ENCODE measurements at regions not wholly inside any gene's neighbourhood (a gene's known extent, or its start where the extent isn't known, plus 50 kb on each side); places are given as distances from the start of the nearest gene placed in this dataset.
A peak's percentile ranks its signal among the peaks of the same experiment; 100 is the strongest.

DNA sequence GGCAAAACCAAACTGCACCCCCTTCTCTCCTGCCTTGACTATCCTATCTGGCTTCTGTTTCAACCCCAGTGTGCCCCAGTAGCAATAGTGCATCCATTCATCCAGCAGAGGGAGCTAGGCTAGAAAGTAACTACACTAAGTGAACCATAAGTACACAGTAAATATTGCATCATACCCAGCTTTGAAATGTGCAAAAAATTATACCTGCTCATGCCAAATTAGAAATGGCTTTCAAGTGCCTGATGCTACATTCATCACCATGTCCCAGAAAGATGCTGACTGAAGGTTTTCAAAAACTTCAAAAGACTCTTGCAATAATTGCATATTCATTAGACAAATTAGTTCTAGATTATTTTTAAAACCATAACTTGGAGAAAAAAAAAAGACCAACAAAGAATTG lies 153.5 kb downstream of the PRELID2 start:
- H3K4me3 ChIP-seq (ENCODE audit: low read length), result no peak overlapping the region
- no peaks in the 10 kb centered on the region for H3K9me3 ChIP-seq (ENCODE audit: control insufficient read depth, low read depth, low read length)
- no peaks in the 10 kb centered on the region for H3K36me3 ChIP-seq (ENCODE audit: control insufficient read depth, insufficient read depth, low read length)
- DNase-seq, result peak; percentile 63 to 66
- no peaks in the 10 kb centered on the region for H3K27me3 ChIP-seq (ENCODE audit: control insufficient read depth, insufficient read depth, low read length)
- no peak overlapping the region for H3K27ac ChIP-seq (ENCODE audit: low read length)
- peaks cover 13% of the 10 kb centered on the region for H3K4me1 ChIP-seq (ENCODE audit: control insufficient read depth, insufficient read depth, low read length)

DNA sequence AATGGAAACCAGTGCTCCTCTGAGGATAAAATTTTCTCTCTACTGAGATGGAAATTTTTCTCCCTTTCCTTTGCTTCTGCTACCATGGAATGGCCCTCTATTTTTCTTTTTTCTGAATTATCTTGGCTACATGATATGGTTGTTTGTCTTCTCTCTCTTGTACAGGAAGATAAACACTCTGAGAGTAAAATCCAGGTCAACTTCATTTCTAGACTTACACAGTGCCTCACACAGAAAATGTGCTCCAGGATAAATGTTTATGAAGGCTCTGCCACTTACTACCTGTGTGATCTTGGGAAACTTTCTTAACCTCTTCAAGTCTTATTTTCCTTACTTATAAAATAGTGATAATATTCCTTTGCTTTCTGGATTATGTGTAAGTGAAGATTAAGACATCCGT lies 153.9 kb downstream of the PRELID2 start:
- H3K4me3 ChIP-seq (ENCODE audit: low read length), result no peak overlapping the region
- H3K27me3 ChIP-seq (ENCODE audit: control insufficient read depth, insufficient read depth, low read length), result no peaks in the 10 kb centered on the region
- H3K27ac ChIP-seq (ENCODE audit: low read length), result no peak overlapping the region
- H3K4me1 ChIP-seq (ENCODE audit: control insufficient read depth, insufficient read depth, low read length), result peaks cover 13% of the 10 kb centered on the region
- H3K9me3 ChIP-seq (ENCODE audit: control insufficient read depth, low read depth, low read length), result no peaks in the 10 kb centered on the region
- no peaks in the 10 kb centered on the region for H3K36me3 ChIP-seq (ENCODE audit: control insufficient read depth, insufficient read depth, low read length)
- WGBS (ENCODE audit: insufficient coverage, low lambda C conversion rate), result no CpG with 5 or more reads among the region's 1 CpG
- no peak for DNase-seq

DNA sequence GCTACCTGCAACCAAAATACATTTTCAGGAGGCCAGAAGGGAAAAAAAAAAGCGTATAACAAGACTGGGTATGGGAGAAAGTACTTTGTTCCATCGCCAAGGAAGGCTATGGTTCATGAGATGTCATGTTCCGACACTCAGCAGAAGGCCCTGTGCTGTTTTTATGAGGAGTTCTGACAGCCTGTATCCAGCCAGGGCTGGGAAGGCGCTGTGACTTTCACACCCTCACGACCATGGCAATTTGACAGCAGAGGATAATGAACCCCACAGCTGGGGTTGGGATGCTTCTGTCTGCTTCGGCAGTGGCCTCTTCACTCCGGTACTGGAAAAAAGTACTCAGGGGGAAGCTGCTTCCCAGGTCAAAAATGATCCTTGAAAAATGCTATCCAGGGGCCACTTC lies 154.4 kb downstream of the PRELID2 start:
- DNase-seq, result no peak
- H3K36me3 ChIP-seq (ENCODE audit: control insufficient read depth, insufficient read depth, low read length), result no peaks in the 10 kb centered on the region

DNA sequence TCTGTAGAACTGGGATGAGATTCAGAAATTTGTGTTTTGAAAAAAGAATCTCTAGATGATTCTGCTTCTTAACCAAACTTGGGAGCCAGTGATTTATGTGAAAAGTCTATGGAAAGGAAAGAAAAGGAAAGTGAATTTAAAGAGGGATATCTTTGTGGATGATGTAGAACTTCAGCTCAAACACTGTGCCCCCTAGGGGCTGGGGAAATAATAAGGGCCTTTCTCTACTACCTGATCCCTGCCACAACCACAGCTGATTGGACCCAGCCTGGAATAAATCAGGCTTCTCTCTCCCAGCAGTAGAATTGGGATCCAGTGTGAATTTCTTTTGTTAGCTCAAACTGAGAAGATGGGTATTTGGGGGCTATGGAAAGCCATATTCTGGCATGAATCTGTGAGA lies 155.0 kb downstream of the PRELID2 start:
- Histone ChIP-seq H3K27me3 (ENCODE audit: control insufficient read depth, insufficient read depth, low read length) (no peaks in the 10 kb centered on the region), H3K4me3 (ENCODE audit: low read length) (no peak overlapping the region), H3K9me3 (ENCODE audit: control insufficient read depth, low read depth, low read length) (no peaks in the 10 kb centered on the region), H3K4me1 (ENCODE audit: control insufficient read depth, insufficient read depth, low read length) (peaks cover 13% of the 10 kb centered on the region), H3K27ac (ENCODE audit: low read length) (no peak overlapping the region), H3K36me3 (ENCODE audit: control insufficient read depth, insufficient read depth, low read length) (no peaks in the 10 kb centered on the region)
- no peak for DNase-seq

More for the DNA sequence above, 154.4 kb downstream of the PRELID2 start:
- Histone ChIP-seq H3K4me1 (ENCODE audit: control insufficient read depth, insufficient read depth, low read length) (peaks cover 13% of the 10 kb centered on the region), H3K27ac (ENCODE audit: low read length) (no peak overlapping the region), H3K27me3 (ENCODE audit: control insufficient read depth, insufficient read depth, low read length) (no peaks in the 10 kb centered on the region), H3K4me3 (ENCODE audit: low read length) (no peak overlapping the region), H3K9me3 (ENCODE audit: control insufficient read depth, low read depth, low read length) (no peaks in the 10 kb centered on the region)
- no CpG with 5 or more reads among the region's 7 CpGs for WGBS (ENCODE audit: insufficient coverage, low lambda C conversion rate)

DNA sequence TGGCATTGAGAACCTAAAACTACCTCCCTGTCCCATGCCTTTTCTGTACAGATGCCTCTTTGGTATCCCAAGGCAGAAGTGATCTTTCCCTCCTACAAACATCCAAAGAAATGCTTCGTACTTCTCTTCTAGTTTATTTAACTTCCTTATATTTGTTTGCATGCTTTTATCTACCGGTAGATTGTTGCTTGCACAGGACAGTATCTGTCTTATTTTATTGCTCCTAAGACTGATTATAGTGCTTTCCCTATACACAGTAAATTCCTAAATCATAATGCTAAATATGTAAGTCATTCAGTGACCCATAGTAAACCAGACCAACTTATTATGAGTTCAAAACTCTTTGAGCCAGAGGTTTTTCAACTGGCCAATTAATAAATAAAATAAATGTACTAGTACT lies 156.9 kb downstream of the PRELID2 start:
- H3K27me3 ChIP-seq (ENCODE audit: control insufficient read depth, insufficient read depth, low read length), result no peaks in the 10 kb centered on the region
- 25% methylated on average over 1 of the region's 2 CpGs for WGBS (ENCODE audit: insufficient coverage, low lambda C conversion rate)
- no peak overlapping the region for H3K27ac ChIP-seq (ENCODE audit: low read length)
- H3K36me3 ChIP-seq (ENCODE audit: control insufficient read depth, insufficient read depth, low read length), result no peaks in the 10 kb centered on the region
- peak in 1 of 2 donors; percentile 22 for DNase-seq
- H3K9me3 ChIP-seq (ENCODE audit: control insufficient read depth, low read depth, low read length), result no peaks in the 10 kb centered on the region
- no peak overlapping the region for H3K4me3 ChIP-seq (ENCODE audit: low read length)
- peaks cover 13% of the 10 kb centered on the region for H3K4me1 ChIP-seq (ENCODE audit: control insufficient read depth, insufficient read depth, low read length)

DNA sequence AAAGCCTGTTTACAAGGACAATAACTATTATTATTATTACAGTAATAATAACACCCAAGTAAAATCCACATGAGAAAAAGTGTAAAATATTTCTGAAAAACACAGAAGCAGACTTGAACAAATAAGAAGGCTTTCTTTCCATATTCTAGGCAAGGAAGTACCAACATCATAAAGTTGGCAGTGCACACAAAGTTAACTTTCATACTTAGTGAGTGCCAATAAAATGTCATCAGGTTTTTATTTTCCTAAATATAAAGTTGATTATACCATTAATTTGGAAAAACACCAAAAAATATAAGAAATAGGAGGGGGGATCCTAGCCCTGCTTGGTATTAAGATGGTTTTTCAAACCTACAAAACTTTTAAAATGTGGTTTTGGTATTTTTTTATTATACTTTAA lies 161.4 kb downstream of the PRELID2 start:
- no peak for DNase-seq
- peaks cover 6% of the 10 kb centered on the region for H3K4me1 ChIP-seq (ENCODE audit: control insufficient read depth, insufficient read depth, low read length)
- no peak overlapping the region for H3K27ac ChIP-seq (ENCODE audit: low read length)
- no peak overlapping the region for H3K4me3 ChIP-seq (ENCODE audit: low read length)
- H3K9me3 ChIP-seq (ENCODE audit: control insufficient read depth, low read depth, low read length), result no peaks in the 10 kb centered on the region
- no peaks in the 10 kb centered on the region for H3K36me3 ChIP-seq (ENCODE audit: control insufficient read depth, insufficient read depth, low read length)
- no peaks in the 10 kb centered on the region for H3K27me3 ChIP-seq (ENCODE audit: control insufficient read depth, insufficient read depth, low read length)

DNA sequence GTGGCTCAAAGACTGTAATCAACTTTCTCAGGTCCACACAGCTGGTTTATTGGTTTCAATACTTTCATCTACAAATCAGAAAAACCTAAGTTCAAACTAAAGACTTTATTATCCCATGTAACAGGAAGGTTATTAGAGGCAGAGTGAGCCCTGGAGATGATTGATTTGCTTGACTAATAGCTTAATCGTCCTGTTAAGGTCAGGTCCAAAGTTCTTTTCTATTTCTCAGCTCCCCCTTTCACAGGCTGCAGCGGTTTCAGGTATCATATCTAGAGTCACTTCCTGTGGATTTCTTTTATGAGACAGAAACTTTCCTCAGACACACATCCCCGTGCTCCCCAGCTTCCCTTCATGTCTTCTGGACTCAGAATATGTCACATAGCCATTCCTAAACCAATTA lies 166.4 kb downstream of the PRELID2 start:
- Histone ChIP-seq H3K4me1 (ENCODE audit: control insufficient read depth, insufficient read depth, low read length) (peaks cover 14% of the 10 kb centered on the region), H3K4me3 (ENCODE audit: low read length) (no peak overlapping the region), H3K36me3 (ENCODE audit: control insufficient read depth, insufficient read depth, low read length) (no peaks in the 10 kb centered on the region), H3K27me3 (ENCODE audit: control insufficient read depth, insufficient read depth, low read length) (no peaks in the 10 kb centered on the region), H3K27ac (ENCODE audit: low read length) (no peak overlapping the region), H3K9me3 (ENCODE audit: control insufficient read depth, low read depth, low read length) (no peaks in the 10 kb centered on the region)
- 40% methylated on average over 1 of the region's 3 CpGs for WGBS (ENCODE audit: insufficient coverage, low lambda C conversion rate)
- DNase-seq, result peak; percentile 68 to 95

DNA sequence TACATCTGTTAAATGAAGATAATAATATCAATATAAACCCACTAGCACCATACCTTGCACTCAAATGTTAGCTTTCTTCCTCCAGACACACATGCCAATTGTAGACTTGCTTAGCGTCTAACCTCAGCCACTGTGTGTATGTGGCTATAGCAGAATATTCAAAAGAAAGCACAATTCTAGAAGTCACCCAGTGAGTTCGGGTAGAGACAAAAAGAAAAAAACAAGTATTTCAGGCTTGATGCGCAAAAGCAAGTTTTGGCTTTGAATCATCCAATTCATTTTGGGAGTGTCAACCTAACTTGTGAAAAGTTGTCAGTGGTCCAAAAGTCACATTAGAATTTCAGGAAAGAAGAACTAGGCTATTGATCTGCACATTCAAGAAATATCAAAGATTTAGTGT lies 167.4 kb downstream of the PRELID2 start:
- H3K4me3 ChIP-seq (ENCODE audit: low read length), result no peak overlapping the region
- H3K4me1 ChIP-seq (ENCODE audit: control insufficient read depth, insufficient read depth, low read length), result peaks cover 14% of the 10 kb centered on the region
- no CpG with 5 or more reads among the region's 3 CpGs for WGBS (ENCODE audit: insufficient coverage, low lambda C conversion rate)
- no peak for DNase-seq
- no peaks in the 10 kb centered on the region for H3K27me3 ChIP-seq (ENCODE audit: control insufficient read depth, insufficient read depth, low read length)
- no peaks in the 10 kb centered on the region for H3K36me3 ChIP-seq (ENCODE audit: control insufficient read depth, insufficient read depth, low read length)
- H3K9me3 ChIP-seq (ENCODE audit: control insufficient read depth, low read depth, low read length), result no peaks in the 10 kb centered on the region
- no peak overlapping the region for H3K27ac ChIP-seq (ENCODE audit: low read length)

DNA sequence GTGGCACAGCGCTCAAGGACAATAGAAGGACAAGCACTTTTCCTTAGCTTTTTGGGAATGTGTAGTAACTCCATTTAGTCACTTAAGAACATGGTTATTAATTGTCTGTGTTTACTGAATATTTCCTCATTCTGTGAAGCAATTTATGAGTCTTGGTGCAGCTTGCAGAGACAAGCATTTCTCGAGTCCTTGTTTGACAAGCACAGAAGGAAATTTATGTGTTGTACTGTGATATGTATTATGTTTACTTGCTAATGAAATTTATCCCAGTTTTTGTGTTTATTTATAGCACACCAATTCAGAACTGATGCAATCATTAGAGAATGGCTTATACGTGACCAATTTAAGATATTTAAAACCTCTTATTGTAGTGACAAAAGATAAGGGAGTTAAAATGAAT lies 168.6 kb downstream of the PRELID2 start:
- Histone ChIP-seq H3K27ac (ENCODE audit: low read length) (no peak overlapping the region), H3K9me3 (ENCODE audit: control insufficient read depth, low read depth, low read length) (no peaks in the 10 kb centered on the region), H3K4me3 (ENCODE audit: low read length) (no peak overlapping the region), H3K36me3 (ENCODE audit: control insufficient read depth, insufficient read depth, low read length) (no peaks in the 10 kb centered on the region), H3K4me1 (ENCODE audit: control insufficient read depth, insufficient read depth, low read length) (peaks cover 14% of the 10 kb centered on the region), H3K27me3 (ENCODE audit: control insufficient read depth, insufficient read depth, low read length) (no peaks in the 10 kb centered on the region)
- WGBS (ENCODE audit: insufficient coverage, low lambda C conversion rate), result 40% methylated on average over 1 of the region's 3 CpGs
- DNase-seq, result no peak

DNA sequence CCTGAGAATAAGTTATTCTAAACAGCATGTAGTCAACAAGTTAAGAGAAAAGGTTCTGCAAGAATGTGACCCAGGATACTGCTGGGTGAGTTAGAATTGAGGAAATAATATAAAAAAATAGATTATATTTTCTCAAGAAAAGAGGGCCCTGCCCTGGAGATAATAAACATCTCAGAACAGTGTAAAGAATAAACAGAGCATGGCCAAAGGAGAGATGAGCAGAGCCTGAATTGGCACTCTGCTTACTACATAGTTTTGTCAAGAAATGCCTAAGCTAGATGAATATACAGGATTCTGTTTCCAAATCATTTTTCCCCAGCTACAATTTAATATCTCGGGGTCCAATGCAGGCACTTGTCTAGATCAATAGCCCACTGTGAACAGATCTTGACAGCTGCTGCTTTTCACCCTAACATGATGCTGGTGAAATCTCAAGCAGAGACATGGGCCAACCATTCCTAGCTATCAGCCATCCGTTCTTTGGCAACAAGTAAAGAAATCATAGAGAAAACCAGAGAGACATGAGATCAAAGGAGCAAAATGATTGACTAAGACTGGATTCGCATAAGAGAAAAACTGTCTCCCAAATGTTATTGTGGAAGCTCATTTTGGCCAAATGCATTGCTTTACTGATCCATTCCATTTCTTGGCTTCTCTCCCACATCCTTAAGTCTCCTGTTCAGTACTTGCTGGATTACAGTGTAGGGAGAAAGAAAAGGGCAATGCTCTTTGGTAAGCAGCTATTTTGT lies 173.2 kb downstream of the PRELID2 start:
- no peaks in the 10 kb centered on the region for H3K27me3 ChIP-seq (ENCODE audit: control insufficient read depth, insufficient read depth, low read length)
- DNase-seq, result no peak
- peaks cover 3% of the 10 kb centered on the region for H3K4me1 ChIP-seq (ENCODE audit: control insufficient read depth, insufficient read depth, low read length)
- no peaks in the 10 kb centered on the region for H3K9me3 ChIP-seq (ENCODE audit: control insufficient read depth, low read depth, low read length)
- H3K4me3 ChIP-seq (ENCODE audit: low read length), result no peak overlapping the region
- H3K27ac ChIP-seq (ENCODE audit: low read length), result no peak overlapping the region
- 93% methylated on average over 2 of the region's 3 CpGs for WGBS (ENCODE audit: insufficient coverage, low lambda C conversion rate)
- H3K36me3 ChIP-seq (ENCODE audit: control insufficient read depth, insufficient read depth, low read length), result no peaks in the 10 kb centered on the region

DNA sequence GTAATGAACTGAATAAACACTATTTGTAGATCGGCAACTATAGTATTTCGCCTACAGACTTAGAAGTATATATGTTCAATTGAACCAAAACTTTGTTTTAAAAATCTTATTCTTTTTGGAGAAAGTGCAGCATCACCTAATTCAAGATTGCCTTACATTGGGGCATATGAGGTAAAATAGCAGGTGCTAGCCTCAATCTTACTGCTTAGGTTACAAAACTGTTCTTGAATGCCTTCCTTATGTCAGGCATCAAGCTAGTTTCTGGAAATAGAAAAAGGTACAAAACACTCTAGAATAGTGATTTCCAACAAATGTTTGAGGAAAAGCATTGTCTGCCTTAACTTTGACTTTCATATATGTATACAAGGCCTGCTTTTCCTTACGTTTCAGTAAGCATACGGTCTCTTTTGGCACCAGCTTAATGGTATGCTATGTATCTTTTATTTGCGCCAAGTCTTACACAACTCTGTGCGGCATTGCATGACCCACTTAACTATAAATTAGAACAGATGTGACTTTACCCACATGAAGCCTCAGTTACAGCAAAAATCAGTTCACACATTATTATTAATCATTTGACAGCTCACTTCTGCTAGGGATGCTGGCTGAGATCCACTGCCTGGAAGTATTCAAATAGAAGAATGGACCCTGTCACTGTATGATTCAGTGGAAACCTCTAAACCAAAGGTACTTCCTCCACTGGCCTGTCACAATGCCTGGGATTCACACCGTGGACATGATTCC lies 174.1 kb downstream of the PRELID2 start:
- peak; percentile 10 to 31 for DNase-seq
- Histone ChIP-seq H3K27ac (ENCODE audit: low read length) (no peak overlapping the region), H3K4me3 (ENCODE audit: low read length) (no peak overlapping the region), H3K27me3 (ENCODE audit: control insufficient read depth, insufficient read depth, low read length) (no peaks in the 10 kb centered on the region), H3K9me3 (ENCODE audit: control insufficient read depth, low read depth, low read length) (no peaks in the 10 kb centered on the region), H3K4me1 (ENCODE audit: control insufficient read depth, insufficient read depth, low read length) (no peaks in the 10 kb centered on the region), H3K36me3 (ENCODE audit: control insufficient read depth, insufficient read depth, low read length) (no peaks in the 10 kb centered on the region)
- 88% methylated on average over 5 of the region's 7 CpGs for WGBS (ENCODE audit: insufficient coverage, low lambda C conversion rate)
